Right atrium auricular region (tissue), 2 donors: ENCODE measurements at regions not wholly inside any gene's neighbourhood (a gene's known extent, or its start where the extent isn't known, plus 50 kb on each side); places are given as distances from the start of the nearest gene placed in this dataset.

Experiments
- DNase-seq: peaks from one replicate; pipeline ENCODE4 v3.0.0-alpha.2; 2019; ENCODE audit warnings: low spot score
- H3K27ac ChIP-seq, 2 donors: fragments of 200-600 bp; sonication (generic); 1 replicate in 1 of 2; 2 replicates in 1 of 2; pipeline ENCODE4 v1.5.1; 2016 to 2019
- H3K27me3 ChIP-seq, 2 donors: fragments of 200-600 bp; sonication (generic); one replicate each; pipeline versions ENCODE4 v1.5.1 to v1.6.0; 2017 to 2019
- H3K36me3 ChIP-seq: fragments of 200-600 bp; sonication (generic); one replicate; pipeline ENCODE4 v1.5.1; 2016
- H3K4me1 ChIP-seq, 2 donors: fragments of 200-600 bp; sonication (generic); one replicate each; pipeline versions ENCODE4 v1.5.1 to v1.6.0; 2017 to 2019
- H3K4me3 ChIP-seq, 2 donors: fragments of 200-600 bp; sonication (generic); 1 replicate in 1 of 2; 2 replicates in 1 of 2; pipeline ENCODE4 v1.5.1; 2017 to 2019; ENCODE audit warnings: mild to moderate bottlenecking in 1 of 2, moderate library complexity in 1 of 2
- H3K9me3 ChIP-seq, 2 donors: fragments of 200-600 bp; sonication (generic); one replicate each; pipeline ENCODE4 v1.5.1; 2019
- CTCF ChIP-seq, 2 donors: fragments of 200-600 bp; sonication (generic); IDR thresholded peaks; one replicate each; pipeline ENCODE4 v1.5.1; 2019; ENCODE audit warnings: antibody characterized with exemption in 2 of 2

- H3K4me3 ChIP-seq: no peak overlapping the region
- no peak for TF ChIP-seq CTCF (IDR thresholded peaks at IDR 0.05)
- no peaks in the 10 kb centered on the region for H3K27me3 ChIP-seq
- H3K36me3 ChIP-seq: no peaks in the 10 kb centered on the region
- no peaks in the 10 kb centered on the region for H3K4me1 ChIP-seq
- no peak for DNase-seq
- H3K27ac ChIP-seq: no peak overlapping the region
- H3K9me3 ChIP-seq: no peaks in the 10 kb centered on the region
Observed at GRCh38 chr10:55858730-55859129, 502.3 kb downstream of the ZWINT start.

GRCh38 chr10:55852900-55853299 is 508.2 kb downstream of the ZWINT start:
- no peaks in the 10 kb centered on the region for H3K27me3 ChIP-seq
- H3K4me3 ChIP-seq: no peak overlapping the region
- no peaks in the 10 kb centered on the region for H3K4me1 ChIP-seq
- no peaks in the 10 kb centered on the region for H3K36me3 ChIP-seq
- no peak for TF ChIP-seq CTCF (IDR thresholded peaks at IDR 0.05)
- H3K9me3 ChIP-seq: no peaks in the 10 kb centered on the region
- no peak for DNase-seq
- H3K27ac ChIP-seq: no peak overlapping the region

GRCh38 chr10:55837273-55837672 is 523.8 kb downstream of the ZWINT start:
- H3K9me3 ChIP-seq: no peaks in the 10 kb centered on the region
- no peaks in the 10 kb centered on the region for H3K27me3 ChIP-seq
- no peak for TF ChIP-seq CTCF (IDR thresholded peaks at IDR 0.05)
- H3K36me3 ChIP-seq: no peaks in the 10 kb centered on the region
- DNase-seq: no peak
- H3K4me1 ChIP-seq: no peaks in the 10 kb centered on the region
- H3K27ac ChIP-seq: no peak overlapping the region
- no peak overlapping the region for H3K4me3 ChIP-seq

GRCh38 chr10:55822096-55822495 is 539.0 kb downstream of the ZWINT start:
- H3K36me3 ChIP-seq: no peaks in the 10 kb centered on the region
- no peak overlapping the region for H3K27ac ChIP-seq
- TF ChIP-seq CTCF (IDR thresholded peaks at IDR 0.05): no peak

GRCh38 chr10:55820478-55820877 is 540.6 kb downstream of the ZWINT start:
- Histone ChIP-seq H3K27me3 (no peaks in the 10 kb centered on the region), H3K27ac (no peak overlapping the region), H3K4me3 (no peak overlapping the region), H3K36me3 (no peaks in the 10 kb centered on the region), H3K9me3 (no peaks in the 10 kb centered on the region), H3K4me1 (no peaks in the 10 kb centered on the region)
- no peak for DNase-seq
- no peak for TF ChIP-seq CTCF (IDR thresholded peaks at IDR 0.05)

More at GRCh38 chr10:55822096-55822495, 539.0 kb downstream of the ZWINT start:
- DNase-seq: no peak
- H3K4me1 ChIP-seq: no peaks in the 10 kb centered on the region
- no peak overlapping the region for H3K4me3 ChIP-seq
- no peaks in the 10 kb centered on the region for H3K9me3 ChIP-seq
- H3K27me3 ChIP-seq: no peaks in the 10 kb centered on the region

GRCh38 chr10:55820071-55820470 is 541.0 kb downstream of the ZWINT start:
- Histone ChIP-seq H3K27me3 (no peaks in the 10 kb centered on the region), H3K4me1 (no peaks in the 10 kb centered on the region), H3K9me3 (no peaks in the 10 kb centered on the region), H3K36me3 (no peaks in the 10 kb centered on the region), H3K27ac (no peak overlapping the region), H3K4me3 (no peak overlapping the region)
- no peak for DNase-seq
- no peak for TF ChIP-seq CTCF (IDR thresholded peaks at IDR 0.05)
